Inflammatory macrophage (primary cell): ENCODE measurements at regions not wholly inside any gene's neighbourhood (a gene's known extent, or its start where the extent isn't known, plus 50 kb on each side); places are given as distances from the start of the nearest gene placed in this dataset.
"Not testable (repeated sequence)": the region's sequence is repeated elsewhere in the genome, so short reads cannot be mapped to it uniquely, and the experiment has no call there.

ENCODE experiments used
- DNase-seq, 2 donors: peaks; one replicate each; pipeline ENCODE4 v3.0.0-alpha.2; 2020 to 2022

GRCh38 chr1:197985351-197985750 is 68.2 kb downstream of the LHX9 start:
- DNase-seq, result peak; percentile 12 to 40

GRCh38 chr1:197986817-197987216 is 69.6 kb downstream of the LHX9 start:
- no peak for DNase-seq

GRCh38 chr1:197987294-197987693 is 70.1 kb downstream of the LHX9 start:
- no peak for DNase-seq

- not testable (repeated sequence) for DNase-seq
These were observed 71.4 kb downstream of the LHX9 start for GRCh38 chr1:197988581-197988980.

GRCh38 chr1:197989058-197989457 is 71.9 kb downstream of the LHX9 start:
- DNase-seq, result no peak

- no peak for DNase-seq
These were observed 74.4 kb downstream of the LHX9 start for GRCh38 chr1:197991594-197991993.

- DNase-seq, result no peak
These were observed 77.8 kb downstream of the LHX9 start for GRCh38 chr1:197994907-197995407.

GRCh38 chr1:197995408-197996258 is 78.5 kb downstream of the LHX9 start:
- DNase-seq, result no peak

GRCh38 chr1:197996259-197996512 is 79.0 kb downstream of the LHX9 start:
- DNase-seq, result not testable (repeated sequence)

GRCh38 chr1:197998110-197998509 is 80.9 kb downstream of the LHX9 start:
- no peak for DNase-seq

- DNase-seq, result no peak
These were observed 84.7 kb downstream of the LHX9 start for GRCh38 chr1:198001776-198002408.

- DNase-seq, result no peak
These were observed 86.3 kb downstream of the LHX9 start for GRCh38 chr1:198003468-198003867.

- no peak for DNase-seq
These were observed 89.8 kb downstream of the LHX9 start for GRCh38 chr1:198007011-198007410.

GRCh38 chr1:198007687-198008607 is 90.8 kb downstream of the LHX9 start:
- DNase-seq, result no peak

GRCh38 chr1:198014355-198014754 is 97.2 kb downstream of the LHX9 start:
- no peak for DNase-seq

GRCh38 chr1:198015309-198015708 is 98.1 kb downstream of the LHX9 start:
- no peak for DNase-seq

GRCh38 chr1:198018529-198018928 is 101.4 kb downstream of the LHX9 start:
- no peak for DNase-seq

GRCh38 chr1:198019126-198019525 is 102.0 kb downstream of the LHX9 start:
- no peak for DNase-seq

- DNase-seq, result no peak
These were observed 107.2 kb downstream of the LHX9 start for GRCh38 chr1:198024336-198024735.

GRCh38 chr1:198024782-198025181 is 107.6 kb downstream of the LHX9 start:
- DNase-seq, result no peak

GRCh38 chr1:198030682-198031081 is 113.5 kb downstream of the LHX9 start:
- DNase-seq, result no peak

GRCh38 chr1:198031086-198031485 is 113.9 kb downstream of the LHX9 start:
- DNase-seq, result no peak

- no peak for DNase-seq
These were observed 115.5 kb downstream of the LHX9 start for GRCh38 chr1:198032668-198033067.
